Activated CD8-positive, alpha-beta memory T cell treated with anti-CD3 and anti-CD28 coated beads for 1 hour (primary cell): ENCODE measurements at regions not wholly inside any gene's neighbourhood (a gene's known extent, or its start where the extent isn't known, plus 50 kb on each side); places are given as distances from the start of the nearest gene placed in this dataset.

Source experiments
- DNase-seq, 2 donors: peaks; one replicate each; pipeline ENCODE4 v3.0.0-alpha.2; 2020; ENCODE audit warnings: low read depth in 1 of 2; ENCODE audit errors: extremely low read depth in 1 of 2

DNA sequence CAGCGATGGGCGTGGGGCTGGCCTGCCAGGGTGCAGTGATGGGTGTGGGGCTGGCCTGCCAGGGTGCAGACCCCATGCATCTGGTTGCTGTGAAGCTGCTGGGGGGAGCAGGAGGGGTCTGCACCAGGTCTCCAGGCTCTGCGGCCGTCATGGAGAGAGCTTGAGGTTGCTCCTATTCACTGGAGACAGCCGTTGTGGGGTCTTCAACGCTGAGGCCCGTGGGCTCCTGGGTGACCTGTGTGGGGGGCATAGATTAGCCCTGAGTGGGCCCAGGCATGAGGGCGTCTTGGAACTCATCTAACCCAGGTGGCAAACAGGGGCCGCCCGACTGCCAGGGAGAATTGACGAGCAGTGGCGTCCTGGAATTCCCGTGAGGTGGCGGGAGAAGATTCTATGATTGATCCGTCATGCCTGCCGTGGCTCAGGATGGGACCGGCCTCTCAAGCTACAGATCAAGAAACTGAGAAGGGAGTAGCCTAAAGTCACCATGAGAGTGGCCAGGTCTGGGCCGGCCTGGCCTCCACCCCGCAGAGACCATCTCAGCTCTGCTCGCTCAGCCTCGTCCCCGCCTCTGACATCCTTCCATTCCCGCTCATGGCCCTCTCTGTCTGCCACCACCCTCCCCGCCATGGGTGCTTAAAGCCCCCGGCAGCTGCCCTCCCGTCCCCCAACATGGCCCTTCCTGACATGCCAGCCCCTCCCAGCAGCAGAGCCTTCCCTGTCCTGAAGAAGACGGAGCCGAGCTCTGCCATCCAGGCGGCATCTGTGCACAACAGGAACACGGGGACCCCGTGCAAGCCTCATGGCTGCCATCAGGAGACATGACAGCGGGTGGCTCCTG is 50.7 kb upstream of the ACSF3 start:
- no peak for DNase-seq

DNA sequence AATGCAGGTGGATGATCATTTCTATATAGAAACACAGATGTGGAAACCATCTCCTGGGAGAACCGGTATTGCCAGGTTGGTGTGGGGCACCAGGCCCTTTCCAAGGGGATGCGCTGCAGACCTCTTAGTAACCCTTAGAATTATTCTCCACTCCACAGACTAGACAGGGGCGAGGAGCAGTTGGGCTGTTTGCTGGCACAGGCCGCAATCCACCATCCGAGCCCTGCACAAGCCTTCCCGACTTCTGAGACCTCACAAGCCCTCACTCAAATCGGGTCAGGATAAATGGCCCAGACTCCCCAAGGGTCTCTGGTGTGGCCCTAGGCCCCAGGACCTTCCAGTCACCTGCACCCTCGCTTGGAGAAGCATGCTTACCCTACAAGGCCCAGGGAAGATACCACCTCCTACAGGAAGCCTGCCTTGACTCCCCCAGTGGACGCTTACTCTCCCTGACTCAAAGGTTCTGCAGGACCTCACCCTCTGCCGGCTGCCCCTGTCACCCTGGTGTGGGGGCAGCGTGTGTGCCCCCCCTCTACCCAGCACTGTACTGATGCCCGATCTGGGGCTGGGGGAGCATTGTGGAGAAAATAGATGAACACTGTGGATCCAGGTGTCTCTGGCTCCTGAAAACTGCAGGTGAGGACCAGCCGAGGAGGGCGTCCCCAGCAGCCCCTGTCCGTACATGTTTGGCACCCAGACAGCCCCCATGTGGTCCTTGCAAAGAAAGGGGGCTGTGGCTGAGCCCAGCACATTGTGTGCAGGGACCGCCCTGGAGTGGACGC is 49.8 kb upstream of the ACSF3 start:
- DNase-seq = no peak
